OCI-LY7 (cell line): ENCODE measurements at regions not wholly inside any gene's neighbourhood (a gene's known extent, or its start where the extent isn't known, plus 50 kb on each side); places are given as distances from the start of the nearest gene placed in this dataset.

Experiments used
- CTCF ChIP-seq: fragments of 200-600 bp; sonication (generic); conservative IDR thresholded peaks from 2 replicates; pipeline ENCODE4 v1.5.1; 2014; ENCODE audit warnings: mild to moderate bottlenecking, antibody characterized with exemption, low read length, moderate library complexity, mixed read lengths
- EZH2phosphoT487 ChIP-seq: fragments of 200-600 bp; sonication (generic); IDR thresholded peaks from 2 replicates; pipeline ENCODE4 v1.6.1; 2018; ENCODE audit warnings: low read depth, borderline replicate concordance, mild to moderate bottlenecking, mixed run types, antibody characterized with exemption, low read length, moderate library complexity, mixed read lengths

- no peak for TF ChIP-seq CTCF
- no peak for TF ChIP-seq EZH2phosphoT487
These were observed 91.8 kb upstream of the UBE2E2 start for GRCh38 chr3:23111286-23111685.
